Spinal cord (tissue), 10 donors: ENCODE measurements at regions not wholly inside any gene's neighbourhood (a gene's known extent, or its start where the extent isn't known, plus 50 kb on each side); places are given as distances from the start of the nearest gene placed in this dataset. TPM values are rescaled to one million over a fixed set of nuclear protein-coding genes. Genes with fewer than 3 reads are reported as not detected.

Experiments
- DNase-seq, 6 donors: peaks; one replicate each; pipeline versions ENCODE4 v3.0.0 to v3.0.0-alpha.2; 2013 to 2015; ENCODE audit warnings: low spot score in 6 of 6, low read depth in 4 of 6
- H3K27ac ChIP-seq: one replicate; pipeline ENCODE4 v1.5.1; 2013; ENCODE audit warnings: low read depth, low read length, control low read depth
- H3K27me3 ChIP-seq: one replicate; pipeline ENCODE4 v1.6.1; 2013; ENCODE audit warnings: low read length; ENCODE audit not compliant: control insufficient read depth, insufficient read depth
- H3K36me3 ChIP-seq: one replicate; pipeline ENCODE4 v1.6.1; 2013; ENCODE audit warnings: low read length; ENCODE audit not compliant: control insufficient read depth, insufficient read depth
- H3K4me1 ChIP-seq: one replicate; pipeline ENCODE4 v1.6.1; 2013; ENCODE audit warnings: low read length; ENCODE audit not compliant: control insufficient read depth, insufficient read depth
- H3K4me3 ChIP-seq: one replicate; pipeline ENCODE4 v1.5.1; 2013; ENCODE audit warnings: low read depth, low read length, control low read depth
- H3K9me3 ChIP-seq: one replicate; pipeline ENCODE4 v1.6.1; 2013; ENCODE audit warnings: low read length; ENCODE audit not compliant: control insufficient read depth, insufficient read depth
- WGBS: methylation state at CpG from one replicate; pipeline ENCODE4 v1.1.5; 2013; ENCODE audit warnings: missing lambda C conversion rate; ENCODE audit not compliant: insufficient coverage; 5-methylcytosine and 5-hydroxymethylcytosine counted together
- small RNA-seq: library from RNA; depleted of rRNA; stranded (forward); fragments of <200 nt; gene quantifications from one replicate; pipeline ENCODE3, GENCODE V24; 2014; ENCODE audit warnings: low replicate concordance
- donor health status: healthy.

GRCh38 chr6:43843097-43843645, 73.2 kb downstream of the VEGFA start:
- no peak for DNase-seq
- H3K4me1 ChIP-seq, result no peaks in the 10 kb centered on the region
- H3K27me3 ChIP-seq, result no peaks in the 10 kb centered on the region
- no peak overlapping the region for H3K27ac ChIP-seq
- no peaks in the 10 kb centered on the region for H3K9me3 ChIP-seq
- 82% methylated on average over 3 of the region's 5 CpGs for WGBS
- H3K4me3 ChIP-seq, result no peak overlapping the region
- no peaks in the 10 kb centered on the region for H3K36me3 ChIP-seq

- no peak for DNase-seq
- no peaks in the 10 kb centered on the region for H3K4me1 ChIP-seq
- H3K9me3 ChIP-seq, result no peaks in the 10 kb centered on the region
- H3K27me3 ChIP-seq, result no peaks in the 10 kb centered on the region
- H3K4me3 ChIP-seq, result no peak overlapping the region
- 72% methylated on average over 7 of the region's 10 CpGs for WGBS
- H3K36me3 ChIP-seq, result no peaks in the 10 kb centered on the region
- no peak overlapping the region for H3K27ac ChIP-seq
Measured at GRCh38 chr6:43842231-43842794, 72.3 kb downstream of the VEGFA start.

GRCh38 chr6:43840490-43841218, 70.6 kb downstream of the VEGFA start:
- Histone ChIP-seq H3K9me3 (no peaks in the 10 kb centered on the region), H3K27ac (no peak overlapping the region), H3K4me1 (no peaks in the 10 kb centered on the region), H3K4me3 (no peak overlapping the region), H3K36me3 (no peaks in the 10 kb centered on the region), H3K27me3 (no peaks in the 10 kb centered on the region)
- WGBS, result 80% methylated on average over 1 of the region's 5 CpGs
- DNase-seq, result no peak

- Histone ChIP-seq H3K4me3 (no peak overlapping the region), H3K27me3 (peaks cover 3% of the 10 kb centered on the region), H3K4me1 (peaks cover 12% of the 10 kb centered on the region), H3K36me3 (no peaks in the 10 kb centered on the region), H3K27ac (no peak overlapping the region), H3K9me3 (no peaks in the 10 kb centered on the region)
- WGBS, result 73% methylated on average over 9 of the region's 9 CpGs
- peak in 2 of 6 donors; percentile 28 to 32 for DNase-seq
Measured at GRCh38 chr6:43838276-43839036, 68.4 kb downstream of the VEGFA start.

GRCh38 chr6:43837507-43837906, 67.5 kb downstream of the VEGFA start:
- no peak overlapping the region for H3K4me3 ChIP-seq
- WGBS, result 82% methylated on average over 1 of the region's 2 CpGs
- no peaks in the 10 kb centered on the region for H3K36me3 ChIP-seq
- no peak overlapping the region for H3K27ac ChIP-seq
- peaks cover 12% of the 10 kb centered on the region for H3K4me1 ChIP-seq
- DNase-seq, result no peak
- H3K9me3 ChIP-seq, result no peaks in the 10 kb centered on the region
- H3K27me3 ChIP-seq, result peaks cover 3% of the 10 kb centered on the region

GRCh38 chr6:43836507-43837240, 66.7 kb downstream of the VEGFA start:
- Histone ChIP-seq H3K36me3 (no peaks in the 10 kb centered on the region), H3K27ac (no peak overlapping the region), H3K9me3 (no peaks in the 10 kb centered on the region), H3K4me3 (no peak overlapping the region), H3K4me1 (peaks cover 12% of the 10 kb centered on the region), H3K27me3 (peaks cover 3% of the 10 kb centered on the region)
- 88% methylated on average over 4 of the region's 7 CpGs for WGBS
- DNase-seq, result no peak

Small RNA genes lying in the stretch of these regions (small RNA-seq; reads per million reads assigned to genes)
- not detected for gene AL157371.1
